Natural killer cell treated with Interleukin-12 subunit alpha and Interleukin-12 subunit beta and Interleukin-15 and Interleukin-18, amount 100 ng/mL, for 72 hours (primary cell): ENCODE measurements at regions not wholly inside any gene's neighbourhood (a gene's known extent, or its start where the extent isn't known, plus 50 kb on each side); places are given as distances from the start of the nearest gene placed in this dataset.

Experiments used
- ATAC-seq, 2 donors: fragments of 150-1000 bp; cut with Tn5 transposase in 1 of 2; sonication (Bioruptor Pico), chemical (Tn5 transposase) in 1 of 2; 2 replicates each; pipeline ENCODE4 v1.10.0; 2021
- DNase-seq: peaks from one replicate; pipeline ENCODE4 v3.0.0; 2022; ENCODE audit warnings: low spot score
- H3K27ac Mint-ChIP-seq, 2 donors: 1 replicate in 1 of 2; 2 replicates in 1 of 2; pipeline ENCODE4 v1.8.0; 2022; ENCODE audit warnings: mixed read lengths in 2 of 2, mild to moderate bottlenecking in 1 of 2, moderate library complexity in 1 of 2
- H3K27me3 Mint-ChIP-seq, 2 donors: 1 replicate in 1 of 2; 2 replicates in 1 of 2; pipeline ENCODE4 v1.8.0; 2022; ENCODE audit warnings: mixed read lengths in 2 of 2
- H3K36me3 Mint-ChIP-seq: one replicate; pipeline ENCODE4 v1.8.0; 2022; ENCODE audit warnings: mixed read lengths
- H3K4me1 Mint-ChIP-seq, 2 donors: 1 replicate in 1 of 2; 2 replicates in 1 of 2; pipeline ENCODE4 v1.8.0; 2022; ENCODE audit warnings: low read depth in 2 of 2, mixed read lengths in 2 of 2, mild to moderate bottlenecking in 1 of 2
- H3K4me3 Mint-ChIP-seq: one replicate; pipeline ENCODE4 v1.8.0; 2022; ENCODE audit warnings: mixed read lengths
- H3K9me3 Mint-ChIP-seq: 2 replicates; pipeline ENCODE4 v1.8.0; 2022; ENCODE audit warnings: mixed read lengths

DNA sequence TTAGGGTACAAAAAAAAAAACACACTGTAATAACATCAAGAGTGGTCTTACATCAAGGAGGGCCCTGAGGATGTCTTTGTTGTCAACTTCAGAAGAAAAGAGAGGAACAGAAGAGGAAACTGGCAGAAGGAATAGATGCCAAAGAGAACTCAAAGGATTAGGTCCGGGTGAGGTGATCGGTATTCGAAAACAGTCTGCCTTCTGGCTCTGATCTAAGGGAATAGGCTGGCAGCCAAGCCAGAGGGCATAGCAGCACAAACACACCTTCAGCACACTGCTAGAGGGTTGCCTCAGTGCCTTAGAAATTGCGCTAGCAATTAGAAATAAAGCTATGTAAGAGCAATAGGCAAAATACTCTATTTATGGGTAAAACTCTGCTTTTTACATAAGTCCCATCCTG is 91.4 kb upstream of the TTC29 start:
- Mint-ChIP-seq H3K4me3 (no peak overlapping the region), H3K4me1 (no peaks in the 10 kb centered on the region), H3K27ac (no peak overlapping the region), H3K27me3 (peaks cover 17 to 28% of the 10 kb centered on the region in 2 donors), H3K36me3 (no peaks in the 10 kb centered on the region), H3K9me3 (no peaks in the 10 kb centered on the region)
- ATAC-seq = no peak
- DNase-seq = no peak

DNA sequence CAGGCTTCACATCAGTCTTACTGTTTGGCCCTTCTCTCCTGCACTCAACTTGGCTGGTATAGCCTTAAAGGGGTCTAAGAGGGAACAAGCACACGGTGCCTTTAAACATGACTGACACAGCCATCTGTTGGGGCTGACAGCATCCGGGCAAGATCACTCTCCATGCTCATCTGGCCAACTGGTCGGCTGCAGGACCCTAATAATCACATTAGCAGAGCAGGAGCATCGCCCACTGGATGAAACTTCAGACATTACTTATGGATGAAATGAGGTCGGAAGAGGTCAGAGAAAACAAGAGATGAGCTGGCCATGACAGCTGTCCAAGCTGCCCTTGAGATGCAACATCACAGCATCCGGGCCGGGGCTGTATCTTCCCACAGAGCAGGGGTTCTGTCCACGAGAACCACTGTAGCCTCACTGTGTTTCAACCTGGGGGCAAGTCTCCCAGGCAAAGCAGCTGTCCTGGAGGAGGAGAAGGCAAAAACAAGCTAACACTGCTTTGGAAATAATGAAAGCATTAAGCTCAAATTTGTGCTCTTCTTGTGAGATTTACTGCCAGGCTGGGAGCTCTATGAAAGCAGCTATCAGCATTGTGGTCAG is 94.4 kb upstream of the TTC29 start:
- H3K4me1 Mint-ChIP-seq = no peaks in the 10 kb centered on the region
- DNase-seq (no peak), ATAC-seq (no peak)
- H3K4me3 Mint-ChIP-seq = no peak overlapping the region
- H3K27ac Mint-ChIP-seq = no peak overlapping the region
- no peaks in the 10 kb centered on the region for H3K9me3 Mint-ChIP-seq
- peaks cover 17 to 28% of the 10 kb centered on the region in 2 donors for H3K27me3 Mint-ChIP-seq
- no peaks in the 10 kb centered on the region for H3K36me3 Mint-ChIP-seq

DNA sequence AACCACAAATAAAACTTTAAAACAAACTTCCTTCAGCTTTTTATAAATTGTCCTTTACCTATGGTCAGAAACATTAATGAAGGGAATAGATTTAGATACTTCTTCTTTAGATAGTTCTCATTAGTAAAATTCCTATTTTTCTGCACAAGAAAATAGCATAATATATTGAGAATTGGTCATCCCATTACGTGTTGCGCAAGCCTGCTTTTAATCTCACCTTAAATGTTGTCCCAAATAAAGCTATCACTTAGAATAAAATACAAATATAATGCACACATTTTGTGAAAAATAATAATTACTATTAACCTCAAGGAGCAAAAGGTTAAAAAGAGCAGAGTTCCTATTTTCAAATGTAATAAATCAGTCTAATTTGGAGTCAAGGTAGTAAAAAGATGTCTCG is 95.2 kb upstream of the TTC29 start:
- ATAC-seq (no peak), DNase-seq (no peak)
- no peaks in the 10 kb centered on the region for H3K4me1 Mint-ChIP-seq
- no peak overlapping the region for H3K4me3 Mint-ChIP-seq
- H3K9me3 Mint-ChIP-seq = no peaks in the 10 kb centered on the region
- no peak overlapping the region for H3K27ac Mint-ChIP-seq
- H3K36me3 Mint-ChIP-seq = no peaks in the 10 kb centered on the region
- H3K27me3 Mint-ChIP-seq = peaks cover 17 to 25% of the 10 kb centered on the region in 2 donors

DNA sequence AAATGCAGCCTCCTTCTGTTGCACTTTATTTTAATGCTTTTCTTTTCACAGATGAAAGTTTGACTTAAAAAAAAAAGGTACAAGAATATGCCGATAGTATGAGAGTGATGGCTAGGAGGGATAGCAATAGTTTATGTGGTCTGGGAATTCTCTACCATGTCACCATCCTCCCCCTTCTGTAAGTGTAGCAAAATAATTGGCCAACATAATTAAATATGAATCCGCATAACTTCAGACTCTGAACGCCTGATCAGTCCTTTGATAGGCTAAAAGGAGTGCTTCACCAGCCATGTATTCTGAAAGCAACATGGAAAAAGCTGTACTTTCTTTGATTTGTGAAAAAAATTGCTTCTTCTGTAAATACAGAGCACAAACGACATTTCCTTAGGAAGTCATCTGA is 95.7 kb upstream of the TTC29 start:
- no peak for DNase-seq
- Mint-ChIP-seq H3K4me3 (no peak overlapping the region), H3K27me3 (peaks cover 21 to 25% of the 10 kb centered on the region in 2 donors), H3K27ac (no peak overlapping the region), H3K9me3 (peaks cover 2% of the 10 kb centered on the region), H3K36me3 (no peaks in the 10 kb centered on the region), H3K4me1 (no peaks in the 10 kb centered on the region)
- ATAC-seq = no peak

DNA sequence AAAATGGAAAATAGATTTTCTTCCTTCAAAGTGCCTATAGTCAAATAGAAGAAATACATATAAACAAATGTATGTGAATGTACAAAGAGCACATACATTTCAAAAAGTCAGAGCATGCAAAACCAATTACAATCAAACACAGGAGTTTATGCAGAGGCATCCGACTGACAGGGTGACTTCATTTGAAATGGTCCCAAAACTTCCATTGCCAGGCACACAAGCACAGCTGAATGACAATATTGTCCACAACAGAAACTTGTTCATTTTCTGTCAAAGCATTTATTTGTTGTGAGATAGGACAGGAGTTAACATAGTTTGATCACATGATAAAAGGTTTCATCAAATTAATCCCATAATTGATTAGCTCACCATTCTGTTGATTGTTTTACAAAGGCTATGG is 96.4 kb upstream of the TTC29 start:
- H3K27ac Mint-ChIP-seq = no peak overlapping the region
- no peak overlapping the region for H3K4me3 Mint-ChIP-seq
- no peaks in the 10 kb centered on the region for H3K4me1 Mint-ChIP-seq
- no peak for DNase-seq
- H3K27me3 Mint-ChIP-seq = peaks cover 22 to 31% of the 10 kb centered on the region in 2 donors
- H3K36me3 Mint-ChIP-seq = no peaks in the 10 kb centered on the region
- no peak for ATAC-seq
- peaks cover 2% of the 10 kb centered on the region for H3K9me3 Mint-ChIP-seq

DNA sequence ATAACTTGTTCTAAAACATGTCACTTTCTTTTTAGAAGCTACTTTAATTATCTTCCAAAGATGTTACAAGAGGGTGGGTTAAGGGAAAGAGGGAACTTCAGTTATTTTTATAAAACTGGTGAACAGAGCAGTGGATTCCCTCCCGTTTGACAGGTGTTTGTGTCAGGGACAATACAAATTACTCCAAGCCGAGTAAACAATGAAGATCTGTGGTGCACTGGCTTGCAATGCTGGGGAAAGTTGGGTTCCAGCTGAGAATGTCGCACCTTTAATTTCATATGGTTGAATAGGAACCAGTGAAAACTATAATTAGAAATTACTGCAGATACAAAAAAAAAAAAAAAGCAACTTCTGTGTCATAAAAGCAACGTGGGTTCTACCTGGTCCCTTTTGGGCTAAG is 98.6 kb upstream of the TTC29 start:
- DNase-seq (no peak), ATAC-seq (no peak)
- Mint-ChIP-seq H3K4me3 (no peak overlapping the region), H3K27me3 (peaks cover 21 to 29% of the 10 kb centered on the region in 2 donors), H3K9me3 (peaks cover 2% of the 10 kb centered on the region), H3K36me3 (no peaks in the 10 kb centered on the region), H3K4me1 (no peaks in the 10 kb centered on the region), H3K27ac (no peak overlapping the region)

DNA sequence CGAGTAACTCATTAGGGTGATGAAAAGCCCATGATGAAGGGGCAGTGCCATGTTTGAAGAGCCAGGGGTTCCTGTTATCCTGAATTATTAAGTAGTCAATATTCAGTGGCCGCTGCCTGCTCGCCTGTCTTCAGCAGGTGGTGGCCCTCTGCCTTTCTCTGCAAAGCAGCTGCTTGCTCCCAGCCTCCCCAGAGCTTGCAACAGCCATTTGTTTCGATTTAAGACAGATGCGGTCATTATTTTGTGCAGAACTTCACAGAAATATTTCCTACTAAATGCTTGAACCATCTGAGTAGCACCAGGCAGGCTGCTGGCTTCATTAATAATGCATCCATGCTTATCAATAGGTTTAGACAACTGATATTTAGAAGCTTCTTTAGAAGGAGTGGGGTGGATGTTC is 104.3 kb upstream of the TTC29 start:
- DNase-seq (no peak), ATAC-seq (no peak)
- H3K9me3 Mint-ChIP-seq = peaks cover 6% of the 10 kb centered on the region
- H3K27me3 Mint-ChIP-seq = peaks cover 29 to 55% of the 10 kb centered on the region in 2 donors
- no peaks in the 10 kb centered on the region for H3K4me1 Mint-ChIP-seq
- no peaks in the 10 kb centered on the region for H3K36me3 Mint-ChIP-seq
- no peak overlapping the region for H3K4me3 Mint-ChIP-seq
- H3K27ac Mint-ChIP-seq = no peak overlapping the region

DNA sequence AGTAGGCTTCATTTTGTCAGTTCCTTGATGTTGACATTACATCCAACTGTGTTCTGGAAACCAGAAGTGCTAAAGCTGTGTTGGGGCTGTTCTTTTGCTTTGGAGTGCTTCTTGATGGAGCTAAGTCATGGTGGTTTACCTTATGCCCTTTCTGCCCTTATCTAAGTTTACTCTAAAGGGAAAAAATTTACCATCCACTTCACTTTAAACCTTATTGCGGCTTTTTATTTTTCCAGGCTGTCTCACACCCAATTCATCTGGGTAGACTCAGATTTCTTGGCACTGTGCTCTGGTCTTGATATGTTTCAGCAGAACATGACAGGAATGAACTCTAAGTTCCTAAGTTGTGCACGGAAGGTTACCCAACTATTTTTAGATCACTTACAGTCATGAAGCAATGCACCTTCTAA is 104.7 kb upstream of the TTC29 start:
- Mint-ChIP-seq H3K4me3 (no peak overlapping the region), H3K9me3 (peaks cover 6% of the 10 kb centered on the region), H3K4me1 (no peaks in the 10 kb centered on the region), H3K36me3 (no peaks in the 10 kb centered on the region), H3K27ac (no peak overlapping the region), H3K27me3 (peaks cover 29 to 56% of the 10 kb centered on the region in 2 donors)
- ATAC-seq (no peak), DNase-seq (no peak)

DNA sequence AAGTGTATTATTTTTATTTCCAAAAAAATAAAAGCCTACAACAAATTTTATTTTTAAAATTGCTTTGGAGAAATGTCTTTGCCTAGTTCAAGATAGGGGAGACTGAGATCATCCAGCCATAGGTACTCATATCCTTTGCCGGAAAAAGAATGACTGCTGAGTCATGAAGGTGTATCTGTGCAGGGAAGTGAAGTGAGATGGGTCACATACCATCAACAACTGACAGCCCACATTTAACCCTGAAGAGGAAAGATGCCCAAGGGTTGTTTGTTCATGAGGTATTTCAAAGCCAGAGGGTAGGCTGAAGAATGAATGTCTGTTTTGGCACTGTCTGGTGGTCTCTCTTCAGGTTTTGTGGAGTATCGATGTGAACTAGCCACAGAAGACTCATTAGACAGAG is 106.7 kb upstream of the TTC29 start:
- no peaks in the 10 kb centered on the region for H3K36me3 Mint-ChIP-seq
- ATAC-seq = no peak
- peaks cover 18 to 42% of the 10 kb centered on the region in 2 donors for H3K27me3 Mint-ChIP-seq

DNA sequence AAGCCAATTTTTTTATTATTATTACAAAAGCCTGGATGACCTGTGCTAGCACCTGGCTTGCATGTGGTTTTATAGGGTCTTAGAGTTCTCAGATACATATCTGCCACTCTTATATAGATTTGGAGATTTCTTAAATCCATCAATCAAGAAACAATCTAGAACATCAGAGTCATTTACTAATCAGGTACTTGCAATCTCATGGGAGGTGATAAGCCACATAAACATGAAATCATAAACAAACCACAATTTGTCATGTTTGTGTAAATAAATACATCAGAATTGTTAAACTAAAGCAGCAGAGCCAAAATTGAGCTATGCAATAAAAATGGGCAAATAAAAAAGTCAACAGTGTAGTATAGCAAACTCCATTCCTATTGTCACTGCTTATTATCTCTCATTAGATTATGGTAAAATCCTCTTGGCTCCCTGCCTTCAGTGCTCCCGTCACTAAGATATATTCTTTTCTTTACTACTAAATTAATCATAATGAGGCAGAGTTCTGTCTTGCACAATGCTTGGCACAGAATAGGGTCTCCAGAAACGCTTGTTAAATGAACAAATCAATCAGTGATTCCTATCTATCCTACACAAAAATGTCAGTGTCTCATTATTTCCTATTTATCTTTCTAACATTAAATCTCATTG is 108.7 kb upstream of the TTC29 start:
- ATAC-seq (no peak), DNase-seq (no peak)
- H3K9me3 Mint-ChIP-seq = peaks cover 4% of the 10 kb centered on the region
- no peak overlapping the region for H3K4me3 Mint-ChIP-seq
- H3K4me1 Mint-ChIP-seq = peaks cover 11 to 13% of the 10 kb centered on the region in 2 donors
- H3K27ac Mint-ChIP-seq = no peak overlapping the region
- no peaks in the 10 kb centered on the region for H3K36me3 Mint-ChIP-seq
- peaks cover 12 to 29% of the 10 kb centered on the region in 2 donors for H3K27me3 Mint-ChIP-seq

More for the DNA sequence above, 106.7 kb upstream of the TTC29 start:
- DNase-seq = no peak
- H3K4me1 Mint-ChIP-seq = peaks cover 6 to 8% of the 10 kb centered on the region in 2 donors
- peaks cover 4% of the 10 kb centered on the region for H3K9me3 Mint-ChIP-seq
- no peak overlapping the region for H3K27ac Mint-ChIP-seq
- no peak overlapping the region for H3K4me3 Mint-ChIP-seq

DNA sequence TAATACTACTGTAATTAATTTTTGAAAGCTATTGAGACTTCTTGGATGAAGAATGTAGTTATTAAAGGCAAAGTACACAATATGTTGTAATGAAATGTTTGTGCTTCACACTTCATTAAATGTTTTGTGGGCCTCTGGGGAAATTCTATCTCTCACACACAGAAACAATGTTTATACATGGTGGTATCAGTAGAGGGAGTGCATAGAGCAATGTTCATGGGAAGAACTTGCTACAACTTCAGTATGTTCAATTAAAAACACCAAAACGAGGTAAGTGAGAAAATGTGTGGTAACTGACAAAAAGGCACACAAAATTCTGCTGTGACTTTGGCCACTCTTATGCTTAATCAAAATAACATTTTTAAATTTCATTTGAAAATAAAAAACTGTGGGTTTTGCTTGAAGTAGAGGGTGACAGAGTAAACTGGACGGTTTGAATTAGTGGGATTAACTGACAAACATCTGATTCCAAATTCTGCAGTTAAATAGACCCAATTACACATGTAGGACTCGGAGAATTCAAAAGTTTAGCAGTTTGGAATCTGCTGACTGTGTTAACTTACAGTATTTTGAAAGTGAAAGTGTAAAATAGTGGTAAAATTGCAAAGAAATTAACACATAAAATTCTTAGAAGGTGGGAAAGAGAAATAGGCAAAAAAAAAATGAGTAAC is 111.4 kb upstream of the TTC29 start:
- Mint-ChIP-seq H3K27me3 (peaks cover 12 to 16% of the 10 kb centered on the region in 2 donors), H3K4me1 (peaks cover 11 to 13% of the 10 kb centered on the region in 2 donors), H3K27ac (peak overlapping the region; percentile 39 to 62), H3K9me3 (no peaks in the 10 kb centered on the region), H3K36me3 (no peaks in the 10 kb centered on the region), H3K4me3 (peak overlapping the region; percentile 76)
- ATAC-seq = no peak
- no peak for DNase-seq

DNA sequence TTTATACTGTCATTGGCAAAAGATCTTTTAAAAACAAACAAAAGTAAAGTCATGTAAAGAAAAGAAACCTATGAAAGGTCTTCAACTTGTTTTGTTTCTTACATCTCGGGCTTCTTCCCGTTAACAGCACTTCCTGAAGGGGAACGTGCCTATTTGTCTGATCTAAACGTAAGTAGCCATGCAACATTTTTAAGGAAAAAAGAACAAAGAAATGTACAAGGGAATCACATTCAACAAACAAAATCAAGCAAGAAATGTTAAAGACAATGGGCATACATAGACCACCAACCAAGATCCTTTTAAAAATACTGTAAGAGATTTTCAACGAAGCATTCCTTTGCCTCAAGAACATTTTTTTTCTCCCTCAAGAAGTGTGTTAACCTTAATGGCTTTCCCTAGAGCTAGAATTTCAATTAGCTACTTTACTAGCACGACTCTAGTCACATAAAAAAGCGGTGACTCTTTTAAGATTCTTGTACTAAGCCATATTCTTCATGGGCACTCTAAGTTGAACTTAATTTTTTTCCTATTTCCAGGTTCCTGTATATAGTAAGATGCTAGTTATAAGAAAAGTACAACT is 112.0 kb upstream of the TTC29 start:
- Mint-ChIP-seq H3K4me1 (peaks cover 11 to 13% of the 10 kb centered on the region in 2 donors), H3K4me3 (peak overlapping the region; percentile 76)
- DNase-seq = no peak

DNA sequence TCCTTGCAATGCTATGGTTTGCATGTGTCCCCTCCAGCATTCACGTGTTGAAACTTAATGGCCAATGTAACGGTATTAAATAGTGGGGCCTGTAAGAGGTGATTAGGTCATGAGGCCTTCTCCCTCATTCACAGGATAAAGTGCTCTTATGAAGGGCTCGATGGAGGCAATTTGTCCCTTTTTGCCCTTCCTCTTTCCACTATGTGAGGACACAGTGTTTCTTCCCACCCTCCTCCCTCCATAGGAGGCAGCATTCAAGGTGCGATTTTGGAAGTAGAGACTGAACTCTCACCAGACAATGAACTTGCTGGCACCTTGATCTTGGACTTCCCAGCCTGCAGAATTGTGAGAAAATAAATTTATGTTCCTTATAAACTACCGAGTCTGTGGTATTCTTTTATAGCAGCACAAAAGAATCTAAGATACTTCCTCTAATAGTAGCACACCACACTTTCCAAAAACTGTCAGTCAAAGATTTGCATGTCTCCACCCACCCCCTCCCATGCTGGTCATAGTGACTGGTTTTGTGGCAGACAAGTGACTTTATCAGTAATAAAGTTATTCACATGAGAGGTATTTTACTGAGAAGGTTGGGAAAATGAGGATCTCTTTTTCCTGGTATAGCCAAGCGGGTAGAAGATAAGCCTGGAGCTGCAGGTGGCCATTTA is 113.5 kb upstream of the TTC29 start:
- Mint-ChIP-seq H3K9me3 (no peaks in the 10 kb centered on the region), H3K4me3 (no peak overlapping the region), H3K27ac (no peak overlapping the region), H3K27me3 (peaks cover 5 to 8% of the 10 kb centered on the region in 2 donors), H3K36me3 (no peaks in the 10 kb centered on the region), H3K4me1 (peaks cover 11 to 13% of the 10 kb centered on the region in 2 donors)
- no peak for DNase-seq
- no peak for ATAC-seq

More for the DNA sequence above, 112.0 kb upstream of the TTC29 start:
- Mint-ChIP-seq H3K36me3 (no peaks in the 10 kb centered on the region), H3K27me3 (peaks cover 12 to 16% of the 10 kb centered on the region in 2 donors), H3K9me3 (no peaks in the 10 kb centered on the region), H3K27ac (peak overlapping the region; percentile 39 to 62)
- ATAC-seq = no peak
